HFF-Myc (cell line): ENCODE measurements at regions not wholly inside any gene's neighbourhood (a gene's known extent, or its start where the extent isn't known, plus 50 kb on each side); places are given as distances from the start of the nearest gene placed in this dataset.
A peak's percentile ranks its signal among the peaks of the same experiment; 100 is the strongest.

Source experiments
- DNase-seq: peaks from one replicate; pipeline ENCODE4 v3.0.0-alpha.2; 2011; ENCODE audit warnings: low read depth; ENCODE audit errors: extremely low read depth
- H3K4me3 ChIP-seq: replicated peaks from 2 replicates; pipeline ENCODE4 v1.5.1; 2011; ENCODE audit warnings: low read depth, mild to moderate bottlenecking, control low read depth, low read length
- TF ChIP-seq, protein P1 (sequence below): IDR thresholded peaks from 2 replicates; pipeline ENCODE4 v1.5.1; 2012; ENCODE audit warnings: mild to moderate bottlenecking, low read depth, low read length, control low read depth; ENCODE audit errors: missing control alignments

GRCh38 chr17:63151941-63152523 lies 186.0 kb downstream of the TANC2 start:
- TF ChIP-seq, protein P1, sequence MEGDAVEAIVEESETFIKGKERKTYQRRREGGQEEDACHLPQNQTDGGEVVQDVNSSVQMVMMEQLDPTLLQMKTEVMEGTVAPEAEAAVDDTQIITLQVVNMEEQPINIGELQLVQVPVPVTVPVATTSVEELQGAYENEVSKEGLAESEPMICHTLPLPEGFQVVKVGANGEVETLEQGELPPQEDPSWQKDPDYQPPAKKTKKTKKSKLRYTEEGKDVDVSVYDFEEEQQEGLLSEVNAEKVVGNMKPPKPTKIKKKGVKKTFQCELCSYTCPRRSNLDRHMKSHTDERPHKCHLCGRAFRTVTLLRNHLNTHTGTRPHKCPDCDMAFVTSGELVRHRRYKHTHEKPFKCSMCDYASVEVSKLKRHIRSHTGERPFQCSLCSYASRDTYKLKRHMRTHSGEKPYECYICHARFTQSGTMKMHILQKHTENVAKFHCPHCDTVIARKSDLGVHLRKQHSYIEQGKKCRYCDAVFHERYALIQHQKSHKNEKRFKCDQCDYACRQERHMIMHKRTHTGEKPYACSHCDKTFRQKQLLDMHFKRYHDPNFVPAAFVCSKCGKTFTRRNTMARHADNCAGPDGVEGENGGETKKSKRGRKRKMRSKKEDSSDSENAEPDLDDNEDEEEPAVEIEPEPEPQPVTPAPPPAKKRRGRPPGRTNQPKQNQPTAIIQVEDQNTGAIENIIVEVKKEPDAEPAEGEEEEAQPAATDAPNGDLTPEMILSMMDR, result no peak

GRCh38 chr17:63153488-63153887 lies 187.5 kb downstream of the TANC2 start:
- TF ChIP-seq, protein P1, result no peak
- no peak overlapping the region for H3K4me3 ChIP-seq
- no peak for DNase-seq

More at GRCh38 chr17:63151941-63152523, 186.0 kb downstream of the TANC2 start:
- peak; percentile 15 for DNase-seq
- H3K4me3 ChIP-seq, result no peak overlapping the region

- no peak for DNase-seq
- TF ChIP-seq, protein P1, result no peak
- no peak overlapping the region for H3K4me3 ChIP-seq
Measured at GRCh38 chr17:63154586-63155244, 188.7 kb downstream of the TANC2 start.

- TF ChIP-seq, protein P1, result no peak
- H3K4me3 ChIP-seq, result no peak overlapping the region
- no peak for DNase-seq
Measured at GRCh38 chr17:63156986-63157385, 191.0 kb downstream of the TANC2 start.

GRCh38 chr17:63162406-63163157 lies 196.5 kb downstream of the TANC2 start:
- H3K4me3 ChIP-seq, result no peak overlapping the region
- DNase-seq, result no peak
- TF ChIP-seq, protein P1, result no peak

DNA sequence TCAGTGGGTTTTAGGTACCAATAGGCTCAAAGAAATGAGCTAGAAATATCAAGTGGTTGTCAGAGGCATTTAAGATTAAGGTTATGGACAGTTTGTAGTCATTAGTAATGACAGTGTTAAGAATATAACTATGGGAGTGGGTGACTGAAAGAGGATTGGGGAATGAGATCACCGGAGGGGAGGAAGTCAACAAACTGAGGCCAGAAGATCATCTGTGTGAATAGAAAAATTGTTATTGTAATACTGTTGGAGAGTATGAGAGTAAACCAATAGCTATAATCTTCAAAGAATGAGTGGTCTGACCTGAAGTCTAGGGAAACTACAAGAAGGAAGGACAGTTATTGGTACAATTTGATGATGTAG lies 197.1 kb downstream of the TANC2 start:
- DNase-seq, result no peak
- TF ChIP-seq, protein P1, result no peak
- H3K4me3 ChIP-seq, result no peak overlapping the region
